Vagina (tissue), 2 donors: ENCODE measurements at regions not wholly inside any gene's neighbourhood (a gene's known extent, or its start where the extent isn't known, plus 50 kb on each side); places are given as distances from the start of the nearest gene placed in this dataset.

Experiments
- DNase-seq, 2 donors: peaks; one replicate each; pipeline ENCODE4 v3.0.0-alpha.2; 2017; ENCODE audit errors: extremely low spot score in 2 of 2
- H3K27ac ChIP-seq: fragments of 200-600 bp; sonication (generic); one replicate; pipeline ENCODE4 v1.5.1; 2019
- H3K27me3 ChIP-seq: fragments of 200-600 bp; sonication (generic); one replicate; pipeline ENCODE4 v1.5.1; 2019
- H3K36me3 ChIP-seq, 2 donors: fragments of 200-600 bp; sonication (generic); one replicate each; pipeline ENCODE4 v1.5.1; 2017 to 2019
- H3K4me1 ChIP-seq: fragments of 200-600 bp; sonication (generic); one replicate; pipeline ENCODE4 v1.5.1; 2019
- H3K4me3 ChIP-seq, 2 donors: fragments of 200-600 bp; sonication (generic); 1 replicate in 1 of 2; 2 replicates in 1 of 2; pipeline ENCODE4 v1.5.1; 2016 to 2019
- H3K9me3 ChIP-seq: fragments of 200-600 bp; sonication (generic); one replicate; pipeline ENCODE4 v1.5.1; 2019
- POLR2A ChIP-seq, 2 donors: fragments of 450-650 bp; IDR thresholded peaks; one replicate each; pipeline ENCODE4 v1.6.1; 2017; ENCODE audit warnings: antibody characterized with exemption in 2 of 2, mild to moderate bottlenecking in 2 of 2, moderate library complexity in 2 of 2
- POLR2AphosphoS5 ChIP-seq, 2 donors: sonication (generic); formaldehyde crosslinking; IDR thresholded peaks; one replicate each; pipeline ENCODE4 v1.9.0; 2017; ENCODE audit warnings: antibody characterized with exemption in 2 of 2, mild to moderate bottlenecking in 2 of 2, low read depth in 1 of 2; ENCODE audit not compliant: insufficient read depth in 1 of 2
- intact Hi-C: fragments of 100-400 bp; cut with DNase I; formaldehyde crosslinking; loops from one replicate; pipeline ENCODE4 v1.15.1; 2023
- TF ChIP-seq, protein P1 (sequence below), 3 experiments: fragments of 450-650 bp in 2 of 3; fragments of 200-600 bp in 1 of 3; sonication (generic) in 1 of 3; IDR thresholded peaks; one replicate each; pipeline ENCODE4 v1.5.1; 2017 to 2019; ENCODE audit warnings: antibody characterized with exemption in 3 of 3, mild to moderate bottlenecking in 2 of 3, moderate library complexity in 2 of 3

DNA sequence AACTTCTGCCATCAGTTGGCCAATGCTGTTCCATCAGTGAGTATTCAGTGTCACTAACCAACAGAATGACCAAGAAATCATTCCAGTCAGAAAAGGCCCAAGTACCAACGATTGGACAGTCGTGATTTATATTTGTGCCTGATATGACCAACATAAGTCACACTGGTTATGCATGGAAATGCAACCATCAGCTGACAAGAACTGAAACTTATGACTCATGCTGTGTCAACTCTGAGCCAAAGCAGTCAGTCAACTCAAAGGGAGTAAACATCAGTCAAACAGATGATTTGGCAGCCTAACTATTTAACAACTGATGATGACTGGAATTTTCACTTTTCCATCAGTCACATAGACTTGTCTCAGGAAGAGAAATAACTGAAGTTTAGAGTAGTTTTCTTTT lies 142.4 kb downstream of the ANXA2 start:
- Histone ChIP-seq H3K27ac (no peak overlapping the region), H3K9me3 (no peaks in the 10 kb centered on the region), H3K36me3 (no peaks in the 10 kb centered on the region), H3K27me3 (no peaks in the 10 kb centered on the region), H3K4me1 (no peaks in the 10 kb centered on the region), H3K4me3 (no peak overlapping the region)
- intact Hi-C loops = no loop called here
- TF ChIP-seq, protein P1, sequence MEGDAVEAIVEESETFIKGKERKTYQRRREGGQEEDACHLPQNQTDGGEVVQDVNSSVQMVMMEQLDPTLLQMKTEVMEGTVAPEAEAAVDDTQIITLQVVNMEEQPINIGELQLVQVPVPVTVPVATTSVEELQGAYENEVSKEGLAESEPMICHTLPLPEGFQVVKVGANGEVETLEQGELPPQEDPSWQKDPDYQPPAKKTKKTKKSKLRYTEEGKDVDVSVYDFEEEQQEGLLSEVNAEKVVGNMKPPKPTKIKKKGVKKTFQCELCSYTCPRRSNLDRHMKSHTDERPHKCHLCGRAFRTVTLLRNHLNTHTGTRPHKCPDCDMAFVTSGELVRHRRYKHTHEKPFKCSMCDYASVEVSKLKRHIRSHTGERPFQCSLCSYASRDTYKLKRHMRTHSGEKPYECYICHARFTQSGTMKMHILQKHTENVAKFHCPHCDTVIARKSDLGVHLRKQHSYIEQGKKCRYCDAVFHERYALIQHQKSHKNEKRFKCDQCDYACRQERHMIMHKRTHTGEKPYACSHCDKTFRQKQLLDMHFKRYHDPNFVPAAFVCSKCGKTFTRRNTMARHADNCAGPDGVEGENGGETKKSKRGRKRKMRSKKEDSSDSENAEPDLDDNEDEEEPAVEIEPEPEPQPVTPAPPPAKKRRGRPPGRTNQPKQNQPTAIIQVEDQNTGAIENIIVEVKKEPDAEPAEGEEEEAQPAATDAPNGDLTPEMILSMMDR (IDR thresholded peaks at IDR 0.05) = no peak
- TF ChIP-seq POLR2AphosphoS5 (IDR thresholded peaks at IDR 0.05; ENCODE audit: insufficient read depth in 1 of 2, low read depth in 1 of 2) = peak in 1 of 2 donors; percentile 64
- DNase-seq = no peak

DNA sequence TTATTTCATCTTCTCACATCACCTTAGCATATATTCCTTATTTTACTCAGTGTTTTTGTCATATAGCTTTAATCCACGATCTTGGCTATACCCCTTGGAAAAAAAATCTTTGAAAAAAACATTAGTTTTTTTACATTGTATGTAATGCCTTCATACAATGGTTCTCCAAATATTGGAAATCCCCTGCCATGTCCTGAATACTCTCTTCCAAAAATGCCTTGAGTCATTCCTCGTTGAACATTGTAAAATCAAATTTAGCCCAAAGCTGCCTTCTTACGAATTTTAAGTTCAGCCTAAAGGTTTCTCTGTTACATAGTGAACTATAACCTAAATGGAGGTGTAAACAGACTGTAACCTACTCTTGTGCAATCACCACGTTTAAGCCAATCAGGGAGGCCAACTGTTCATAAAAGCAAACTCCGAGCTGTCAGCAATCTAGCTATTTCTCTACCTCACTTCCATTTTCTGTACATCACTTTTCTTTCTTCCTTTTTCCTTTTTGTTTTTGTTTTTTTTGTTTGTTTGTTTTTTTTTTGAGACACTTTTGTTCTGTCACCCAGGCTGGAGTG lies 140.1 kb downstream of the ANXA2 start:
- H3K9me3 ChIP-seq = peaks cover 3% of the 10 kb centered on the region
- H3K27me3 ChIP-seq = no peaks in the 10 kb centered on the region
- H3K27ac ChIP-seq = no peak overlapping the region
- no peaks in the 10 kb centered on the region for H3K36me3 ChIP-seq
- no peaks in the 10 kb centered on the region for H3K4me1 ChIP-seq
- DNase-seq = no peak
- TF ChIP-seq, protein P1 (IDR thresholded peaks at IDR 0.05) = no peak
- TF ChIP-seq POLR2A (IDR thresholded peaks at IDR 0.05) (no peak), POLR2AphosphoS5 (IDR thresholded peaks at IDR 0.05; ENCODE audit: insufficient read depth in 1 of 2, low read depth in 1 of 2) (no peak)
- no peak overlapping the region for H3K4me3 ChIP-seq
- intact Hi-C loops = no loop called here

DNA sequence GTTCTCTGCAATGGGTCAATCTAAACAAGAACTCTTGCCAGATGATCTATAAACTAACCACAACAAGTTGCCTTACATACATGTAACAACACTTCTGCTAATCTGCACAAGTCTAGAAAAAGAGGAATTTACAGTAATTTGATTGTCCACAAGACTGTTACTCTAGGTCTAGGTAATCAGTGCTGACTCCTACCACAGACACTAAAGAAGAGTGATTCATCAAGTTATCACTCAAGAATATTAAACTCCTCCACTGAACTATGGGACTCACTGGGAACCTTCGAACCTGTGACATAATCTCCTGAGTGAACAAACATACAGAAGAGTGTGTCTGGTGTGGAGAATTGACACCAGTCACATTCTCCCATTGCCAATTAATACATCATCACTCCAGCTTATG lies 138.3 kb downstream of the ANXA2 start:
- Histone ChIP-seq H3K36me3 (no peaks in the 10 kb centered on the region), H3K4me1 (no peaks in the 10 kb centered on the region), H3K27me3 (no peaks in the 10 kb centered on the region), H3K9me3 (peaks cover 3% of the 10 kb centered on the region), H3K27ac (no peak overlapping the region), H3K4me3 (no peak overlapping the region)
- DNase-seq = no peak
- no peak for TF ChIP-seq POLR2A (IDR thresholded peaks at IDR 0.05)
- no peak for TF ChIP-seq POLR2AphosphoS5 (IDR thresholded peaks at IDR 0.05; ENCODE audit: insufficient read depth in 1 of 2, low read depth in 1 of 2)
- TF ChIP-seq, protein P1 (IDR thresholded peaks at IDR 0.05) = no peak
- intact Hi-C loops = no loop called here

DNA sequence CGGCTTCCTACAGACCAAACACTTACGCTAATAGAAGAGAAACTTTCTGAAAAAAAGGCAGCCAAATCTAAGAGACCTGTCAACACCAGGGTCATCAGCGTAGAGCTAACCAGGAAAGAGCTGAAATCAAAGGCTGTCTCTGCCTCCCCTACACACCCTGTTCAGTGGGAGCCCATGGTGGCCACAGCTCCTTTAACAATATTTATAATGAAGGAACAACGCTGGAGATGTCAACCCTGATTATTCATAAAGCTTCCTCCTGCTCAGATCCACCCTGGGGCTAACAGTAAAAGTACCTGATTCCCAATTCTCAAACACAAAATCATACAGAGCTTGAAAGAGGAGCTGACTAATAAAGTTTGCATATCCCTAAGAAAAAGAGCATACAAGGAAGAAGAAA lies 133.7 kb downstream of the ANXA2 start:
- TF ChIP-seq POLR2A (IDR thresholded peaks at IDR 0.05) = no peak
- TF ChIP-seq, protein P1 (IDR thresholded peaks at IDR 0.05) = no peak
- no peak for TF ChIP-seq POLR2AphosphoS5 (IDR thresholded peaks at IDR 0.05; ENCODE audit: insufficient read depth in 1 of 2, low read depth in 1 of 2)
- DNase-seq = no peak
- Histone ChIP-seq H3K36me3 (no peaks in the 10 kb centered on the region), H3K27ac (no peak overlapping the region), H3K9me3 (peaks cover 3% of the 10 kb centered on the region), H3K4me1 (no peaks in the 10 kb centered on the region), H3K4me3 (no peak overlapping the region), H3K27me3 (no peaks in the 10 kb centered on the region)
- intact Hi-C loops = no loop called here

DNA sequence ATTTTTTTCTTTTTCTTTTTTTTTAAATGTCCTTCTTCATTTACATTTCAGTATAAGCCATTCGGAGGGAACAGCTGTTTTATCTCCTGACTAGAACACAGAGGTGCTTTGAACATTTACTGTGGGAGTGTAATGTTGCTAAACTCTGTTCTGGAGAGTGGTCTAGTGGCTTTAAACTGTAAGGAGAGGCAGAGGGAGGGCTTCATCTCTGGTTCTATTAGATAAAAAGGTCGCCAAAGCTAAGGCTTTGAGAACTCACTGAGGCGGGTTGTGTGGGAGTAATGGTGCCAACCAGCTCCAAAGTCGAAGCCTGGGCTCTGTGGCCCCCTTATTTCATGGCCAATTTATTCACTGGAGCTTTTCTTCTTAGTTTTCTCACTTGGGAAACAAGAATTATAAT lies 133.2 kb downstream of the ANXA2 start:
- no peak for TF ChIP-seq POLR2AphosphoS5 (IDR thresholded peaks at IDR 0.05; ENCODE audit: insufficient read depth in 1 of 2, low read depth in 1 of 2)
- TF ChIP-seq POLR2A (IDR thresholded peaks at IDR 0.05) = no peak
- TF ChIP-seq, protein P1 (IDR thresholded peaks at IDR 0.05) = no peak
- H3K27me3 ChIP-seq = no peaks in the 10 kb centered on the region
- H3K4me3 ChIP-seq = no peak overlapping the region
- H3K4me1 ChIP-seq = no peaks in the 10 kb centered on the region
- no peaks in the 10 kb centered on the region for H3K36me3 ChIP-seq
- peaks cover 3% of the 10 kb centered on the region for H3K9me3 ChIP-seq
- intact Hi-C loops = no loop called here
- DNase-seq = no peak
- no peak overlapping the region for H3K27ac ChIP-seq
